ENCODE measurements at regions not wholly inside any gene's neighbourhood (a gene's known extent, or its start where the extent isn't known, plus 50 kb on each side); places are given as distances from the start of the nearest gene placed in this dataset.
A peak's percentile ranks its signal among the peaks of the same experiment; 100 is the strongest.

GRCh38 chr14:106562451-106562850, 1036.1 kb downstream of the TMEM121 start:
- Histone ChIP-seq H3K27me3 (ENCODE audit: control insufficient read depth in 1 of 2, insufficient read depth in 2 of 2, low read length in 2 of 2) (peaks cover 3 to 13% of the 10 kb centered on the region in 2 experiments), H3K9me3 (ENCODE audit: control insufficient read depth in 1 of 2, insufficient read depth in 1 of 2, low read length in 2 of 2) (no peaks in the 10 kb centered on the region), H3K4me3 (ENCODE audit: low read length) (no peak overlapping the region), H3K27ac (ENCODE audit: low read depth in 1 of 2, low read length in 2 of 2) (no peak overlapping the region), H3K36me3 (ENCODE audit: insufficient read depth, low read length) (no peaks in the 10 kb centered on the region), H3K4me1 (ENCODE audit: insufficient read depth, low read length) (no peaks in the 10 kb centered on the region)
- Mint-ChIP-seq H3K9me3 (no peaks in the 10 kb centered on the region), H3K4me1 (ENCODE audit: low read depth) (peaks cover 4% of the 10 kb centered on the region), H3K36me3 (ENCODE audit: low read depth) (no peaks in the 10 kb centered on the region), H3K4me3 (no peak overlapping the region), H3K27ac (no peak overlapping the region), H3K27me3 (peaks cover 43% of the 10 kb centered on the region)
- ATAC-seq (ENCODE audit: poor library complexity) (no peak), DNase-seq (no peak)
- TF ChIP-seq CTCF (IDR thresholded peaks at IDR 0.05) = no peak
- intact Hi-C loops (cut with DNase I, micrococcal nuclease) = no loop called here
- ChIA-PET CTCF (no interaction called here), POLR2A (no interaction called here)

DNA sequence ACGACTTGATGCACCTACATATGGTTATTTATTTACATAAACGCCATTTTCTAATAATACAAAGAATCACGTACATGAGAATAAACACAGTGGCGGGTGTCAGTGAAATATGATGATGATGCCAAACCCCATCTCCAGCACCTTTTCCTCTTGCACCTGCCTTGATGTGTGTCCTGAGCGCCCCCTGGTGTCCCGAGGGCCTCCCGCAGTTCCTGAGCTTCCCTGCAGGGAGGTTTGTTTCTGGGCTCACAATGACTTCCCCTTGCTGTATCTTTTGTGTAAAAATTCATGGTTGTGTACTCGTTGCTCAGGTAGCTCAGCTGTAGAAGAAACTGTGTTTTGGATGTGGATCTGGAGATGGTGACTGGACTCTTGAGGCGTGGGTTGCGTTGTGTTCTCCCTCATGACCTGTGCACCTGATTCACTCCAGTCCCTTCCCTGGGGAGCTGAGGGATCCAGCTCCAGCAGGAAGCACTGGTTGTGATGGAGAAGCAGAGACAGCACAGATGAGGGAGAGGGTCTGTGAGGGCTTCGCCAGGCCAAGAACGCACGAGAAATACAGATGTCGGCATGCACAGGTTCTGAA, 1037.8 kb downstream of the TMEM121 start:
- Histone ChIP-seq H3K36me3 (ENCODE audit: insufficient read depth, low read length) (no peaks in the 10 kb centered on the region), H3K9me3 (ENCODE audit: control insufficient read depth in 1 of 2, insufficient read depth in 1 of 2, low read length in 2 of 2) (no peaks in the 10 kb centered on the region), H3K27ac (ENCODE audit: low read depth in 1 of 2, low read length in 2 of 2) (no peak overlapping the region), H3K27me3 (ENCODE audit: control insufficient read depth in 1 of 2, insufficient read depth in 2 of 2, low read length in 2 of 2) (peaks cover 0 to 5% of the 10 kb centered on the region in 2 experiments), H3K4me3 (ENCODE audit: low read length) (no peak overlapping the region), H3K4me1 (ENCODE audit: insufficient read depth, low read length) (no peaks in the 10 kb centered on the region)
- no peak overlapping the region for H3K27ac Mint-ChIP-seq
- H3K4me3 Mint-ChIP-seq = no peak overlapping the region
- H3K36me3 Mint-ChIP-seq (ENCODE audit: low read depth) = no peaks in the 10 kb centered on the region
- ATAC-seq (ENCODE audit: poor library complexity) (peak; percentile 79), DNase-seq (peak; percentile 31 to 78 (median 56))
- CTCF ChIA-PET = interaction anchor here (0.6 to 1.6 kb wide), 10 partner anchors 10 to 128 kb away, joined by 3 to 8 read pairs (median 4); no protein-coding TSS in a partner anchor
- intact Hi-C loops (cut with DNase I, micrococcal nuclease) = no loop called here
- H3K27me3 Mint-ChIP-seq = peaks cover 38% of the 10 kb centered on the region
- no peaks in the 10 kb centered on the region for H3K9me3 Mint-ChIP-seq
- TF ChIP-seq CTCF (IDR thresholded peaks at IDR 0.05) = peak; percentile 73
- peaks cover 4% of the 10 kb centered on the region for H3K4me1 Mint-ChIP-seq (ENCODE audit: low read depth)
- POLR2A ChIA-PET = interaction anchor here (0.7 kb wide), 1 partner anchor 17 kb away, joined by 3 read pairs; no protein-coding TSS in a partner anchor

GRCh38 chr14:106578481-106578880, 1052.1 kb downstream of the TMEM121 start:
- H3K4me3 ChIP-seq (ENCODE audit: low read length) = no peak overlapping the region
- ChIA-PET CTCF (no interaction called here), POLR2A (no interaction called here)
- H3K27me3 ChIP-seq (ENCODE audit: control insufficient read depth in 1 of 2, insufficient read depth in 2 of 2, low read length in 2 of 2) = peaks cover 6 to 13% of the 10 kb centered on the region in 2 experiments
- ATAC-seq (ENCODE audit: poor library complexity) = no peak
- no peaks in the 10 kb centered on the region for H3K36me3 ChIP-seq (ENCODE audit: insufficient read depth, low read length)
- no peaks in the 10 kb centered on the region for H3K36me3 Mint-ChIP-seq (ENCODE audit: low read depth)
- intact Hi-C loops (cut with DNase I, micrococcal nuclease) = no loop called here
- H3K4me1 Mint-ChIP-seq (ENCODE audit: low read depth) = no peaks in the 10 kb centered on the region
- no peak overlapping the region for H3K27ac ChIP-seq (ENCODE audit: low read depth in 1 of 2, low read length in 2 of 2)
- H3K27me3 Mint-ChIP-seq = peaks cover 50% of the 10 kb centered on the region
- no peaks in the 10 kb centered on the region for H3K9me3 ChIP-seq (ENCODE audit: control insufficient read depth in 1 of 2, insufficient read depth in 1 of 2, low read length in 2 of 2)
- TF ChIP-seq CTCF (IDR thresholded peaks at IDR 0.05) = no peak
- no peak overlapping the region for H3K4me3 Mint-ChIP-seq
- no peak for DNase-seq
- H3K27ac Mint-ChIP-seq = no peak overlapping the region
- no peaks in the 10 kb centered on the region for H3K4me1 ChIP-seq (ENCODE audit: insufficient read depth, low read length)
- H3K9me3 Mint-ChIP-seq = no peaks in the 10 kb centered on the region

All from CD4-positive, alpha-beta T cell (primary cell).